DMS 273 treated with DMSO at 0.1 percent for 48 hours (cell line): ENCODE measurements at regions not wholly inside any gene's neighbourhood (a gene's known extent, or its start where the extent isn't known, plus 50 kb on each side); places are given as distances from the start of the nearest gene placed in this dataset.
"Not testable (repeated sequence)": the region's sequence is repeated elsewhere in the genome, so short reads cannot be mapped to it uniquely, and the experiment has no call there.

Source experiments
- DNase-seq: peaks from one replicate; lab custom pipeline; 2025; lab: John Stamatoyannopoulos, UW

GRCh38 chr5:114952876-114953275 is 216.8 kb downstream of the TRIM36 start:
- DNase-seq = no peak

DNA sequence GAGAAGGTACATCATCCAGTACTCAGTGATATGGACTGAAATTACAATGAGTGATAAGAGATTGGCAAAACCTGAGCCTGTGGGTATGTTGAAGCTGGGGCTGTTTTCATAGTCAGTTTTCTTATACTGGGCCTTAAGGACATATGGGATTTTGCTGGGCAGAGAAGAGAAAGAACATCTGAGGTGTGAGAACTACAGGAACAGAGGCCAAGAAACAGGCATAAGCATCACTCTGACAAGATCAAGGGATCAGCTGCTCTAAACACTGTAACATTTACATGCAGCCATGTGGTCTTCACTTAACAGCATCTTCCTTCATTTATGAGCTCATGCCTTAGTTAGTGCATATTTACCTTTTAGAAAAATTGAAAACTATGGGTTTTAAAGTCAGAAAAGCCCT is 220.0 kb downstream of the TRIM36 start:
- no peak for DNase-seq

GRCh38 chr5:114948986-114949621 is 220.6 kb downstream of the TRIM36 start:
- DNase-seq = no peak

DNA sequence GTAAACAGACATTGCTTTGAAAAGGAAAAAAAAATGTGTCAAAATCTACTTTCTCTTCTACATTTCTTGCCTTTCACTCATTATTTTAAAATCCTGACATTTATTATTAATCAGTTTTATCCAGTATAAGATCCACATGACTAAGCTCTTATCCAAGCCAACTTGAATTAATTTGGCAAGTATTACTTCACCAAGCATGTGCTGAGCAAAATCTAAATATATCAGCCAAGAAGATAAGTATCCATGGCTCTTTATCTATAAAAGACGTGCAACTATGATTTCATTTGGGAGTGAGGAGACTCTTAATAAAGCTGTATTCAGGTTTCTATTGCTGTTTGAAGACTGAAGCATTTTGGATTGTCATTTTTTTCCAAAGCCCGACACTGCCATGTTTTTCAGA is 221.3 kb downstream of the TRIM36 start:
- no peak for DNase-seq

DNA sequence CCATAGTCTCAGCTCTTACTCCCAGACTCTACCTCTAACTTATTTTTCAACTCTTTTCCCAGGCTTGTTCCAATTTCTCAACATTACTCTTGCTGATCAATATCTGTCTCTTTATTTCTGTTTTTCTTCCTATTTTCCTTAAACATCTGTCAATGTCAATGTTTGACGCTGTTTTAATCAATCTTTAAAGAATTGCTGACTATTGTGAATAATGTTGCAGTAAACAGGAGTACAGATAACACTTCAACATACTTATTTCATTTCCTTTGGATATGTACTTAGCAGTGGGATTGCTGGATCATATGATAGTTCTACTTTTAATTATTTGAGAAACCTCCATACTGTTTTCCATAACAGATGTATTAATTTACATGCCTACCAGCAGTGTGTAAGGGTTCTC is 229.0 kb downstream of the TRIM36 start:
- no peak for DNase-seq

DNA sequence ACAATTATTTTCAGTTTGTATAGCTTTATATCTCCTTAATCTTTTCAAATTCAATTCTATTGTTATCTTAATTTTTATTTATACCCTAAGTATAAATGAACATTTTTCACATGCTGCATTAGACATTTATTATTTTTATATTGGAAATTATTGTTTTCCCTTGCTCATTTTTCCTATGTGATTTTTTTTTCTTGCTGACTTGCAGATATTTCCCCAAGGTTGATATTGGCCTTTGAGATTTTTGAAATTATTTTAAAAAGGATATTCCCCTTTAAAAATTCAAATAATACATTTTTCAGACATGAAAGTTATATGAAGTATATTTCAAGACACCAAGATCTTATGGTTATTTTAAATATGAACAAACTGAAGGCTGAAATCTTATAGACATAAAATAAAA is 234.2 kb downstream of the TRIM36 start:
- no peak for DNase-seq

DNA sequence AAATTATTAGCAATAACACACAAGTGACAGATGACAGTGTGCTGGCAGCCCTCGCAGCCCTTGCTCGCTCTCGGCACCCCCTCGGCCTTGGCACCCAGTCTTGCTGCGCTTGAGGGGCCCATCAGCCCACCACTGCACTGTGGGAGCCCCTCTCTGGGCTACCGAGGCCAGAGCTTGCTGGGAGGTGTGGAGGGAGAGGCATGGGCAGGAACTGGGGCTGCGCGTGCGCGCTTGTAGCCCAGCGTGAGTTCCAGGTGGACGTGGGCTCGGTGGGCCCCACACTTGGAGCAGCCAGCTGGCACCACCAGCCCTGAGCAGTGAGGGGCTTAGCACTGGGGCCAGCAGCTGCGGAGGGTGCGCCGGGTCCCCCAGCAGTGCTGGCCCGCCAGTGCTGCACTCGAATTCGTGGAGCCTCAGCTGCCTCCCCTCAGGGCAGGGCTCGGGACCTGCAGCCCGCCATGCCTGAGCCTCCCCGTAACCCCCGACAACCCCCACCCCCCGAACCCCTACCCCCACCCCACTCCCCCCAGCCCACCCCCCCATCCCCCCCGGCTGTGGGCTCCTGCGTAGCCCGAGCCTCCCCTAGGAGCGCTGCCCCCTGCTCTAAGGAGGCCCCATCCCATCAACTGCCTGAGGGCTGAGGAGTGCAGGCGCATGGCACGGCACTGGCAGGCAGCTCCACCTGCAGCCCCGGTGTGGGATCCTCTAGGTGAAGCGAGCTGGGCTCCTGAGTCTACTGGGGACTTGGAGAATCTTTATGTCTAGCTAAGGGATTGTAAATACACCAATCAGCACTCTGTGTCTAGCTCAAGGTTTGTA is 240.9 kb downstream of the TRIM36 start:
- DNase-seq = no peak

- DNase-seq = no peak
Observed at GRCh38 chr5:114924769-114925168, 244.9 kb downstream of the TRIM36 start.

DNA sequence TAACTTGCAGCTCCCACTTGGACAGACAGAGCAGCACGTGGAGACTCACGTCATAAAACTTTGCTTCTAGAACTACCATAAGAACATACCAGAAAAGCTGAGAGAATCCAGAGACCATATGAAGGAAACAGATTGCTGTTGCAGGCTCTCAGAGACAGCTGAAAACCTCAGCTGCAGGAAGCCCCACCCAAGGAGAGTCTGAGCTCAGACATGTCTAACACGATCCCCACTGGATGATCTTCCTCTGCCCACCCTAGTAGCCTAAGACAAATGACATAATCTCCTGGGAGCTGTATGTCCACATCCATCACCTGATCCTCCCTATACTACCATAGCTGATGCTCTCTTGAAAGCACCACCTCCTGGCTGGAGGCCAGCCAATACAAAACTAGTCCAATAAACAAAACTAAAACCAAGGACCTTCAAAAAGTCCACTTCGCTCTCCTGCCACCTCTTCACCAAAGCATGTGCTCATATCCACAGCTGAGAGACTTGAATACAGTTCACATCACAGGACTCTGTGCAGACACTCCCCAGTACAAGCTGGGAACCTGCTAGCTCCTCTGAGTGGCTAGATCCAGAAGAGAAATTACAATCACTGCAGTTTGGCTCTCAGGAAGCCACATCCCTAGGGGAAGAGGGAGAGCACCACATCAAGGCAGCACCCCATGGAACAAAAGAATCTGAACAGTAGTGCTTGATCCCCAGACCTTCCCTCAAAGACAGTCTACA is 257.4 kb downstream of the TRIM36 start:
- DNase-seq = no peak

- no peak for DNase-seq
Observed at GRCh38 chr5:114910727-114911126, 259.0 kb downstream of the TRIM36 start.

DNA sequence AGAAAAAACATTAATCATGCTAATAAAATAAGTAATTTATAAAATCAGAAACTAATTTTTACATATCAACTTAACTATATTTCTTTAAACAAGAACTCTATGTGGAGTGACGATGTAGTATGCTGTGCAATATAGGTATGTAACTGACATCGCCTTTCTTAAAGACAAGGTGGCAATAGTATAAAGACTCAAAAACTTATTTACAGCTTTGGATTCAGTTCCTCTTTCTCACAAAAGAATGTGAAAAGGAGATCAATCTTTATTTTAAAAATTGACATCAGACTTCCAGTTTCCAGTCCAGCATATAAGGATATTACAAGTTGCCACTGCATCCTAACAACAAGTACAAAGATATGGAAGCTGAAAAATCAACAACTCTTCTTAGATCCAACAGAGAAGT is 260.3 kb downstream of the TRIM36 start:
- no peak for DNase-seq

DNA sequence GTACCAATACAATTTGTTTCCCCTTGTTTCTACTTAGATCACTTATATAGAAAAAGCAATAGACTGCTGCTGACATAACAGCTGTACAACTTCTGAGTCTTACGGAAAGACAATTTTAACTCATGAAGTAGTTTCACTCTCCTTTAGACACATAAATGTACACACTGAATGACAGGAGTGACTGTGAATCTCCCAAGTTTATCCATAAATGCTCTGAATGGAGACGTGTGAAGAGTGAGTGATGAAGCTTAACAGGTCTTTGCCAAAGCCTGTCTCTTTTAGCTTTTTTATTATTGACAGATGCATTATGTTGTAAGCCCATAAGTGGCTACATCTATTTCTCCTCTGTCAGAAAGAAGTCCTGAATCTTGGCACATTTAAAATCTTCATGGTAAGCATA is 265.9 kb downstream of the TRIM36 start:
- DNase-seq = no peak

- no peak for DNase-seq
Observed at GRCh38 chr5:114898602-114899001, 271.1 kb downstream of the TRIM36 start.

DNA sequence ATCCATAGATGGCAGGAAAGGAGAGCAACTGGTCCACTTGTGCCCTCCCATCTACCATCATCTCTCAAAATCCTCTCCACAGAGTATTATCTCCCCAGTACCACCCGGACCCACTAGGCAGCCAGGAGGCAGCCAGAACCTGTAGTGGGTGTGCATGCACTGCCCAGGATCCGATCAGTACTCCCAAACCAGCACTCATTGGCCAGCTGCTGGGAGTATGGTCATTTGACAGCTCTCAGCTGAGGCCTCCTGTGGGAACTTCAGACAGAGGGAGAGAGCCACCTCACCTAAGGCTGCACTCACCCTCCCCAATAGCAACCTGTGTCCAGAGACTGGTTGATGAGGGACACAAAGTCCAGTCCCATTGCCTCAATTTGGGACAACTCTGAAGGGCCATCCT is 286.0 kb downstream of the TRIM36 start:
- no peak for DNase-seq

- DNase-seq = no peak
Observed at GRCh38 chr5:114859438-114859735, 310.3 kb downstream of the TRIM36 start.

- DNase-seq = no peak
Observed at GRCh38 chr5:114858665-114859437, 310.9 kb downstream of the TRIM36 start.

GRCh38 chr5:114857941-114858551 is 311.7 kb downstream of the TRIM36 start:
- DNase-seq = peak; percentile 7

DNA sequence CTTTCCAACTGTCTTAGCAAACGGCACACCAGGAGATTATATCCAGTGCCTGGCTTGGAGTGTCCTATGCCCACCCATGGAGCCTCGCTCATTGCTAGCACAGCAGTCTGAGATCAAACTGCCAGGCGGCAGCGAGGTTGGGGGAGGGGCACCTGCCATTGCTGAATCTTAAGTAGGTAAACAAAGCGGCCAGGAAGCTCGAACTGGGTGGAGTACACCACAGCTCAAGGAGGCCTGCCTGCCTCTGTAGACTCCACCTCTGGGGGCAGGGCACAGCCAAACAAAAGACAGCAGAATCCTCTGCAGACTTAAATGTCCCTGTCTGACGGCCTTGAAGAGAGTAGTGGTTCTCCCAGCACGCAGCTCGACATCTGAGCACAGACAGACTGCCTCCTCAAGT is 325.0 kb downstream of the TRIM36 start:
- not testable (repeated sequence) for DNase-seq

- DNase-seq = no peak
Observed at GRCh38 chr5:114839360-114839759, 330.3 kb downstream of the TRIM36 start.

DNA sequence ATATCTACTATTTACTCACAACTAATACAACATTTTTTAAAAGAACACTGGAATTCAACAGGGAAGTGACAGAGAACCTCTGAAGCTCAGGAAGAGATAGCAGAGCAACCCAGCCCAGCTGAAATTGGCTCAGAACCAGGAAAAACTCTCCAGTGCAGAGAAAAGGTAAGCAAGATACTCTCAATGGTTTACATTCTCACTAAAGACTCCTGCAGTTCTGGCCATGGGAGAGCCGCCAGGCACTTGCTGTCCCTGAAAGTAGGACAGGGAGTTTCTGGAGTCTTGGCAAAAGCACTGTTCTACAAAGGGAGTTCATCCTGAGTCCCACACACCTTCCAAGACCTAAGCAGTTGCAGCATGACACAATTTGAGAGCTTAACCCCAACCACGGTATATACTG is 330.8 kb downstream of the TRIM36 start:
- DNase-seq = no peak

DNA sequence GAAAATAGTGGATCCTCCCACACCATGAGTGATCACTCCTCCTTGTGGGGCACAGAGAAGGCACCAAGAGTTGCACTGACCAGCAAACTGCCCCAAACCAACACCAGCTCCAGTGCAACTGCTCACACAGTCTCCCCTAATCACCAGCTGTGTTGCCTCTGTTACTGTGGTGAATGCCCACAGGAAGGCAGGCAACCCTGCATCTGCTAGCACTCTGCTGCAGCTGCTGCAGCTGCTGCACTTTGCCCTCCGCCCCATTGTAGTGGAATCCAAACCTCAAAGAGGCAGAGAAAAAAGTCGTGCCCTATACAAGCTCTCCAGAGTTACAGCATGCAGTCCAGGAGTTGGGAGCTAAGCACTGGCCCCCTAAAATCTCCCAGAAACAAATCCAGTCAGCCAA is 339.6 kb downstream of the TRIM36 start:
- no peak for DNase-seq

DNA sequence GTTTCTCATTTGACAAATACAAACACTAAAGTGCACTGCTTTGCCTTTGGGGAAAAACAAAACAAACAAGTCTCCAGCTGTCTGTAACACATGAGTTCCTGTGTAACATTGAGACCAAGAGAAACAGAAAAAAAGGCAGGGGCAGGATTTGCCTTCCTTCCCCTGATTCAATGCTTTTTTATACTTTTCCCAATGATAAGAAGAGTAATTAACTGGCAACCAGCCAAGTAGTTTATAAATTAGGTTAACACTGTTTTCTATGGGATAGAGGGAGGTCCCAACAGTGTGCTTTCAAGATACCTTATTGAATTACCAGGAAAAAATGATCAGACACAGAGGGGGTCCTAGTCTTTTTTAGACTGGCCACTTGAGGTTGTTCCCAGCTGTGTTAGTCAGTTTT is 346.8 kb downstream of the TRIM36 start:
- DNase-seq = no peak
